ENCODE measurements at regions not wholly inside any gene's neighbourhood (a gene's known extent, or its start where the extent isn't known, plus 50 kb on each side); places are given as distances from the start of the nearest gene placed in this dataset.

DNA sequence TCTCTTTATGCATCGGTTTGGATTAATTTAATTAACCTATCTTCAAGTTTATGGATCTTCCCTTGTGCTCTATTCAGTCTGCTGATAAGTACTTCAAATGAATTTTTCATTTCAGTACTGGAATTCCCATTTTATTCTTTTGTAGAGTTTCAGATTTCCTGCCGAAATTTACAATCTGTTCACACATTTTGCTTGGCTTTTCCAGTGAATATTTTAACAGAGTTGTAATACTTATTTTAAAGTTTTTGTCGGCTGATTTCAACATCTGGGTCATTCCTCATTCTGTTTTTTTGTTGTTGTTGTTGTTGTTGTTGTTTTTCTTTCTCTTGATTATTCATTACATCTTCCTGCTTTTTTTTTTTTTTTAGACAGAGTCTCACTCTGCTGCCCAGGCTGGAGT lies 89.9 kb upstream of the KCNMA1 start:
- TF ChIP-seq, protein P1, sequence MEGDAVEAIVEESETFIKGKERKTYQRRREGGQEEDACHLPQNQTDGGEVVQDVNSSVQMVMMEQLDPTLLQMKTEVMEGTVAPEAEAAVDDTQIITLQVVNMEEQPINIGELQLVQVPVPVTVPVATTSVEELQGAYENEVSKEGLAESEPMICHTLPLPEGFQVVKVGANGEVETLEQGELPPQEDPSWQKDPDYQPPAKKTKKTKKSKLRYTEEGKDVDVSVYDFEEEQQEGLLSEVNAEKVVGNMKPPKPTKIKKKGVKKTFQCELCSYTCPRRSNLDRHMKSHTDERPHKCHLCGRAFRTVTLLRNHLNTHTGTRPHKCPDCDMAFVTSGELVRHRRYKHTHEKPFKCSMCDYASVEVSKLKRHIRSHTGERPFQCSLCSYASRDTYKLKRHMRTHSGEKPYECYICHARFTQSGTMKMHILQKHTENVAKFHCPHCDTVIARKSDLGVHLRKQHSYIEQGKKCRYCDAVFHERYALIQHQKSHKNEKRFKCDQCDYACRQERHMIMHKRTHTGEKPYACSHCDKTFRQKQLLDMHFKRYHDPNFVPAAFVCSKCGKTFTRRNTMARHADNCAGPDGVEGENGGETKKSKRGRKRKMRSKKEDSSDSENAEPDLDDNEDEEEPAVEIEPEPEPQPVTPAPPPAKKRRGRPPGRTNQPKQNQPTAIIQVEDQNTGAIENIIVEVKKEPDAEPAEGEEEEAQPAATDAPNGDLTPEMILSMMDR (IDR thresholded peaks at IDR 0.05), result no peak
- no peak for TF ChIP-seq POLR2A (IDR thresholded peaks at IDR 0.05)
